ENCODE measurements at regions not wholly inside any gene's neighbourhood (a gene's known extent, or its start where the extent isn't known, plus 50 kb on each side); places are given as distances from the start of the nearest gene placed in this dataset.
"Not testable (repeated sequence)": the region's sequence is repeated elsewhere in the genome, so short reads cannot be mapped to it uniquely, and the experiment has no call there.

GRCh38 chr1:96445302-96445701 is 276.3 kb upstream of the PTBP2 start:
- DNase-seq (ENCODE audit: low read depth): no peak
- no peak for TF ChIP-seq CTCF (IDR thresholded peaks at IDR 0.05; ENCODE audit: insufficient read depth, low read length, poor library complexity, severe bottlenecking)
- H3K36me3 ChIP-seq (ENCODE audit: control insufficient read depth, insufficient read depth, low read length): no peaks in the 10 kb centered on the region
- H3K4me3 ChIP-seq (ENCODE audit: low read depth, low read length): no peak overlapping the region
- no peaks in the 10 kb centered on the region for H3K27me3 ChIP-seq (ENCODE audit: control insufficient read depth, insufficient read depth, low read length)

- no peak for DNase-seq (ENCODE audit: low read depth)
- Histone ChIP-seq H3K4me3 (ENCODE audit: low read depth, low read length) (no peak overlapping the region), H3K27me3 (ENCODE audit: control insufficient read depth, insufficient read depth, low read length) (no peaks in the 10 kb centered on the region), H3K36me3 (ENCODE audit: control insufficient read depth, insufficient read depth, low read length) (no peaks in the 10 kb centered on the region)
- TF ChIP-seq CTCF (IDR thresholded peaks at IDR 0.05; ENCODE audit: insufficient read depth, low read length, poor library complexity, severe bottlenecking): no peak
Measured at GRCh38 chr1:96464066-96464465, 257.5 kb upstream of the PTBP2 start.

- no peaks in the 10 kb centered on the region for H3K36me3 ChIP-seq (ENCODE audit: control insufficient read depth, insufficient read depth, low read length)
- no peak overlapping the region for H3K4me3 ChIP-seq (ENCODE audit: low read depth, low read length)
- no peak for TF ChIP-seq CTCF (IDR thresholded peaks at IDR 0.05; ENCODE audit: insufficient read depth, low read length, poor library complexity, severe bottlenecking)
- DNase-seq (ENCODE audit: low read depth): no peak
- H3K27me3 ChIP-seq (ENCODE audit: control insufficient read depth, insufficient read depth, low read length): no peaks in the 10 kb centered on the region
Measured at GRCh38 chr1:96464522-96464921, 257.1 kb upstream of the PTBP2 start.

GRCh38 chr1:96464991-96465390 is 256.6 kb upstream of the PTBP2 start:
- Histone ChIP-seq H3K27me3 (ENCODE audit: control insufficient read depth, insufficient read depth, low read length) (no peaks in the 10 kb centered on the region), H3K4me3 (ENCODE audit: low read depth, low read length) (no peak overlapping the region), H3K36me3 (ENCODE audit: control insufficient read depth, insufficient read depth, low read length) (no peaks in the 10 kb centered on the region)
- no peak for DNase-seq (ENCODE audit: low read depth)
- TF ChIP-seq CTCF (IDR thresholded peaks at IDR 0.05; ENCODE audit: insufficient read depth, low read length, poor library complexity, severe bottlenecking): no peak

GRCh38 chr1:96465441-96465840 is 256.1 kb upstream of the PTBP2 start:
- no peaks in the 10 kb centered on the region for H3K27me3 ChIP-seq (ENCODE audit: control insufficient read depth, insufficient read depth, low read length)
- no peak for DNase-seq (ENCODE audit: low read depth)
- H3K4me3 ChIP-seq (ENCODE audit: low read depth, low read length): no peak overlapping the region
- no peaks in the 10 kb centered on the region for H3K36me3 ChIP-seq (ENCODE audit: control insufficient read depth, insufficient read depth, low read length)
- no peak for TF ChIP-seq CTCF (IDR thresholded peaks at IDR 0.05; ENCODE audit: insufficient read depth, low read length, poor library complexity, severe bottlenecking)

GRCh38 chr1:96466842-96467241 is 254.7 kb upstream of the PTBP2 start:
- Histone ChIP-seq H3K36me3 (ENCODE audit: control insufficient read depth, insufficient read depth, low read length) (no peaks in the 10 kb centered on the region), H3K4me3 (ENCODE audit: low read depth, low read length) (no peak overlapping the region), H3K27me3 (ENCODE audit: control insufficient read depth, insufficient read depth, low read length) (no peaks in the 10 kb centered on the region)
- no peak for DNase-seq (ENCODE audit: low read depth)
- no peak for TF ChIP-seq CTCF (IDR thresholded peaks at IDR 0.05; ENCODE audit: insufficient read depth, low read length, poor library complexity, severe bottlenecking)

GRCh38 chr1:96469726-96470125 is 251.9 kb upstream of the PTBP2 start:
- H3K36me3 ChIP-seq (ENCODE audit: control insufficient read depth, insufficient read depth, low read length); H3K4me3 ChIP-seq (ENCODE audit: low read depth, low read length); H3K27me3 ChIP-seq (ENCODE audit: control insufficient read depth, insufficient read depth, low read length); DNase-seq (ENCODE audit: low read depth): not testable (repeated sequence)
